ENCODE measurements at regions not wholly inside any gene's neighbourhood (a gene's known extent, or its start where the extent isn't known, plus 50 kb on each side); places are given as distances from the start of the nearest gene placed in this dataset.

DNA sequence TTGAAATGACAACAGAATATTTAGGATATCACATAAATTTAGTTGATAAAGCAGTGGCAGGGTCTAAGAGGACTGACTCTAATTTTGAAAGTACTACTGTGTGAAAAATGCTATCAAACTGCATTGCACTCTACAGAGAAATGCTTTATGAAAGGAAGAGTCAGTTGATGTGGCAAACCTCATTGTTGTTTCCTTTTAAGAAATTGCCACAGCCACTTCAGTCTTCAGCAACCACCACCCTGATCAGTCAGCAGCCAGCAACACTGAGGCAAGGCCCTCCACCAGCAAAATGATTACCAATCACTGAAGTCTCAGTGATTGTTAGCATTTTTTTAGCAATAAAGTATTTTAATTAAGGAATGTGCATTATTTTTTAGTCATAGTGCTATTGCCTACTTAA, 488.7 kb upstream of the SLC39A10 start:
- TF ChIP-seq, protein P1, sequence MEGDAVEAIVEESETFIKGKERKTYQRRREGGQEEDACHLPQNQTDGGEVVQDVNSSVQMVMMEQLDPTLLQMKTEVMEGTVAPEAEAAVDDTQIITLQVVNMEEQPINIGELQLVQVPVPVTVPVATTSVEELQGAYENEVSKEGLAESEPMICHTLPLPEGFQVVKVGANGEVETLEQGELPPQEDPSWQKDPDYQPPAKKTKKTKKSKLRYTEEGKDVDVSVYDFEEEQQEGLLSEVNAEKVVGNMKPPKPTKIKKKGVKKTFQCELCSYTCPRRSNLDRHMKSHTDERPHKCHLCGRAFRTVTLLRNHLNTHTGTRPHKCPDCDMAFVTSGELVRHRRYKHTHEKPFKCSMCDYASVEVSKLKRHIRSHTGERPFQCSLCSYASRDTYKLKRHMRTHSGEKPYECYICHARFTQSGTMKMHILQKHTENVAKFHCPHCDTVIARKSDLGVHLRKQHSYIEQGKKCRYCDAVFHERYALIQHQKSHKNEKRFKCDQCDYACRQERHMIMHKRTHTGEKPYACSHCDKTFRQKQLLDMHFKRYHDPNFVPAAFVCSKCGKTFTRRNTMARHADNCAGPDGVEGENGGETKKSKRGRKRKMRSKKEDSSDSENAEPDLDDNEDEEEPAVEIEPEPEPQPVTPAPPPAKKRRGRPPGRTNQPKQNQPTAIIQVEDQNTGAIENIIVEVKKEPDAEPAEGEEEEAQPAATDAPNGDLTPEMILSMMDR (IDR thresholded peaks at IDR 0.05; ENCODE audit: low read length) = no peak
- TF ChIP-seq EZH2 (optimal IDR thresholded peaks at IDR 0.05; ENCODE audit: low read depth, low read length) (no peak), EZH2phosphoT487 (IDR thresholded peaks at IDR 0.05; ENCODE audit: low read length) (no peak)
